BLaER1 (cell line): ENCODE measurements at regions not wholly inside any gene's neighbourhood (a gene's known extent, or its start where the extent isn't known, plus 50 kb on each side); places are given as distances from the start of the nearest gene placed in this dataset.

Experiments used
- H3K27ac ChIP-seq: shearing (Covaris generic); formaldehyde crosslinking; 2 replicates; pipeline ENCODE4 v1.8.1; 2022
- H3K27me3 ChIP-seq: shearing (Covaris generic); formaldehyde crosslinking; 2 replicates; pipeline ENCODE4 v1.8.1; 2022
- H3K36me3 ChIP-seq: shearing (Covaris generic); formaldehyde crosslinking; 2 replicates; pipeline ENCODE4 v1.8.1; 2022
- H3K4me1 ChIP-seq: shearing (Covaris generic); formaldehyde crosslinking; 2 replicates; pipeline ENCODE4 v1.8.1; 2022
- H3K4me2 ChIP-seq: shearing (Covaris generic); formaldehyde crosslinking; 2 replicates; pipeline ENCODE4 v1.8.1; 2022
- H3K4me3 ChIP-seq: shearing (Covaris generic); formaldehyde crosslinking; 2 replicates; pipeline ENCODE4 v1.8.1; 2022
- H3K9ac ChIP-seq: shearing (Covaris generic); formaldehyde crosslinking; 2 replicates; pipeline ENCODE4 v1.8.1; 2022
- H3K9me3 ChIP-seq: shearing (Covaris generic); formaldehyde crosslinking; 2 replicates; pipeline ENCODE4 v1.8.1; 2022
- H4K20me1 ChIP-seq: shearing (Covaris generic); formaldehyde crosslinking; 2 replicates; pipeline ENCODE4 v1.8.1; 2022
- Cebpa-rat ChIP-seq: shearing (Covaris generic); IDR thresholded peaks from 2 replicates; pipeline ENCODE4 v1.8.1; 2022

- H3K9me3 ChIP-seq, result peaks cover 13% of the 10 kb centered on the region
- H3K27me3 ChIP-seq, result no peaks in the 10 kb centered on the region
- H3K4me3 ChIP-seq, result no peak overlapping the region
- no peak overlapping the region for H3K27ac ChIP-seq
- no peaks in the 10 kb centered on the region for H3K36me3 ChIP-seq
- H3K4me2 ChIP-seq, result no peak overlapping the region
- no peak for TF ChIP-seq Cebpa-rat
- H3K9ac ChIP-seq, result no peak overlapping the region
- H4K20me1 ChIP-seq, result no peaks in the 10 kb centered on the region
- H3K4me1 ChIP-seq, result peaks cover 13% of the 10 kb centered on the region
These were observed 55.3 kb upstream of the ADTRP start for GRCh38 chr6:11833626-11834592.

GRCh38 chr6:11831653-11832052 lies 53.0 kb upstream of the ADTRP start:
- Histone ChIP-seq H3K4me3 (no peak overlapping the region), H3K27ac (no peak overlapping the region), H3K4me1 (peaks cover 24% of the 10 kb centered on the region), H3K36me3 (no peaks in the 10 kb centered on the region), H3K4me2 (no peak overlapping the region), H4K20me1 (no peaks in the 10 kb centered on the region), H3K27me3 (no peaks in the 10 kb centered on the region), H3K9ac (no peak overlapping the region), H3K9me3 (peaks cover 5% of the 10 kb centered on the region; the same call in 1 of the 2 replicates)
- TF ChIP-seq Cebpa-rat, result no peak

- H3K27me3 ChIP-seq, result no peaks in the 10 kb centered on the region
- no peak overlapping the region for H3K27ac ChIP-seq
- no peaks in the 10 kb centered on the region for H4K20me1 ChIP-seq
- H3K36me3 ChIP-seq, result no peaks in the 10 kb centered on the region
- H3K4me2 ChIP-seq, result no peak overlapping the region
- H3K4me1 ChIP-seq, result peaks cover 24% of the 10 kb centered on the region
- no peak for TF ChIP-seq Cebpa-rat
- no peak overlapping the region for H3K9ac ChIP-seq
- H3K9me3 ChIP-seq, result peaks cover 5% of the 10 kb centered on the region; the same call in 1 of the 2 replicates
- no peak overlapping the region for H3K4me3 ChIP-seq
These were observed 51.9 kb upstream of the ADTRP start for GRCh38 chr6:11830520-11830919.

- Histone ChIP-seq H3K9ac (no peak overlapping the region), H3K4me2 (no peak overlapping the region), H3K27ac (no peak overlapping the region), H3K9me3 (peaks cover 5% of the 10 kb centered on the region; the same call in 1 of the 2 replicates), H3K4me1 (peaks cover 21% of the 10 kb centered on the region), H3K36me3 (no peaks in the 10 kb centered on the region), H3K4me3 (no peak overlapping the region), H4K20me1 (no peaks in the 10 kb centered on the region), H3K27me3 (no peaks in the 10 kb centered on the region)
- no peak for TF ChIP-seq Cebpa-rat
These were observed 51.5 kb upstream of the ADTRP start for GRCh38 chr6:11830105-11830504.

GRCh38 chr6:11828262-11828870 lies 49.8 kb upstream of the ADTRP start:
- Histone ChIP-seq H3K27me3 (no peaks in the 10 kb centered on the region), H3K27ac (no peak overlapping the region), H3K36me3 (no peaks in the 10 kb centered on the region), H3K9ac (no peak overlapping the region), H3K4me3 (no peak overlapping the region), H4K20me1 (no peaks in the 10 kb centered on the region), H3K4me2 (peak overlapping the region; percentile 27), H3K4me1 (peaks cover 19% of the 10 kb centered on the region), H3K9me3 (peaks cover 5% of the 10 kb centered on the region; the same call in 1 of the 2 replicates)
- no peak for TF ChIP-seq Cebpa-rat
